Ascending aorta (tissue), 2 donors: ENCODE measurements at regions not wholly inside any gene's neighbourhood (a gene's known extent, or its start where the extent isn't known, plus 50 kb on each side); places are given as distances from the start of the nearest gene placed in this dataset.
A peak's percentile ranks its signal among the peaks of the same experiment; 100 is the strongest.

Experiments used
- DNase-seq, 2 donors: peaks; one replicate each; pipeline ENCODE4 v3.0.0-alpha.2; 2019; ENCODE audit warnings: low spot score in 2 of 2
- H3K27ac ChIP-seq, 2 donors: fragments of 200-600 bp; sonication (generic); one replicate each; pipeline ENCODE4 v1.5.1; 2016 to 2017; ENCODE audit warnings: mild to moderate bottlenecking in 1 of 2
- H3K27me3 ChIP-seq: fragments of 200-600 bp; sonication (generic); one replicate; pipeline ENCODE4 v1.5.1; 2017
- H3K36me3 ChIP-seq, 2 donors: fragments of 200-600 bp; sonication (generic); one replicate each; pipeline ENCODE4 v1.5.1; 2016
- H3K4me1 ChIP-seq, 2 donors: fragments of 200-600 bp; sonication (generic); one replicate each; pipeline ENCODE4 v1.5.1; 2016 to 2017; ENCODE audit warnings: mild to moderate bottlenecking in 1 of 2
- H3K4me3 ChIP-seq, 2 donors: fragments of 200-600 bp; sonication (generic); one replicate each; pipeline ENCODE4 v1.5.1; 2016 to 2017; ENCODE audit warnings: mild to moderate bottlenecking in 1 of 2
- H3K9me3 ChIP-seq, 2 donors: fragments of 200-600 bp; sonication (generic); one replicate each; pipeline ENCODE4 v1.5.1; 2016
- intact Hi-C: fragments of 100-400 bp; cut with DNase I; formaldehyde crosslinking; loops from one replicate; pipeline ENCODE4 v1.15.1; 2023
- TF ChIP-seq, protein P1 (sequence below), 3 experiments: fragments of 200-600 bp in 2 of 3; fragments of 450-650 bp in 1 of 3; sonication (generic) in 2 of 3; IDR thresholded peaks; one replicate each; pipeline ENCODE4 v1.5.1; 2016 to 2019; ENCODE audit warnings: antibody characterized with exemption in 3 of 3, mild to moderate bottlenecking in 1 of 3, moderate library complexity in 1 of 3

DNA sequence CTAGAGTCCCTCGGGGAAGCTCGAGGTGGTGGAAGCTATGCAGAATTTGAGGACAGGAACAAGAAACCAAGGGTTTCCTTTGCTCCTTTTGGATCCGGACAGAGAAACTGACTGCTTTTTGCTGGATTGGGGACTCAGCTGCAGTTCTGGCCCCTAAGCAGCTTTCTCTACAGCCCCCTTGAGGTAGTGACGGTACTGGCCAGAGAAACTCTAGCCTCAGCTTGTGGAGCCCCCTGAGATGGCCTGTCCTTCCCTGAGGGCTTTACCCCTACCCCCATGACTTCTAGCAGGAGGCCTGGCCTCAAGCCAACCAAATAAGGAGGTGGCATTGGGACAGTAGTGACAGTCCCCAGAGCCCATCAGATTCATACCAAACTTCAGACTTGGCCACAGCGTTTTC lies 118.1 kb downstream of the IRX5 start:
- no peaks in the 10 kb centered on the region for H3K4me1 ChIP-seq
- no peak overlapping the region for H3K27ac ChIP-seq
- no peaks in the 10 kb centered on the region for H3K9me3 ChIP-seq
- peak in 1 of 2 donors; percentile 30 for DNase-seq
- TF ChIP-seq, protein P1, sequence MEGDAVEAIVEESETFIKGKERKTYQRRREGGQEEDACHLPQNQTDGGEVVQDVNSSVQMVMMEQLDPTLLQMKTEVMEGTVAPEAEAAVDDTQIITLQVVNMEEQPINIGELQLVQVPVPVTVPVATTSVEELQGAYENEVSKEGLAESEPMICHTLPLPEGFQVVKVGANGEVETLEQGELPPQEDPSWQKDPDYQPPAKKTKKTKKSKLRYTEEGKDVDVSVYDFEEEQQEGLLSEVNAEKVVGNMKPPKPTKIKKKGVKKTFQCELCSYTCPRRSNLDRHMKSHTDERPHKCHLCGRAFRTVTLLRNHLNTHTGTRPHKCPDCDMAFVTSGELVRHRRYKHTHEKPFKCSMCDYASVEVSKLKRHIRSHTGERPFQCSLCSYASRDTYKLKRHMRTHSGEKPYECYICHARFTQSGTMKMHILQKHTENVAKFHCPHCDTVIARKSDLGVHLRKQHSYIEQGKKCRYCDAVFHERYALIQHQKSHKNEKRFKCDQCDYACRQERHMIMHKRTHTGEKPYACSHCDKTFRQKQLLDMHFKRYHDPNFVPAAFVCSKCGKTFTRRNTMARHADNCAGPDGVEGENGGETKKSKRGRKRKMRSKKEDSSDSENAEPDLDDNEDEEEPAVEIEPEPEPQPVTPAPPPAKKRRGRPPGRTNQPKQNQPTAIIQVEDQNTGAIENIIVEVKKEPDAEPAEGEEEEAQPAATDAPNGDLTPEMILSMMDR (IDR thresholded peaks at IDR 0.05): no peak
- no peaks in the 10 kb centered on the region for H3K36me3 ChIP-seq
- intact Hi-C loops: no loop called here
- no peak overlapping the region for H3K4me3 ChIP-seq
- H3K27me3 ChIP-seq: no peaks in the 10 kb centered on the region

DNA sequence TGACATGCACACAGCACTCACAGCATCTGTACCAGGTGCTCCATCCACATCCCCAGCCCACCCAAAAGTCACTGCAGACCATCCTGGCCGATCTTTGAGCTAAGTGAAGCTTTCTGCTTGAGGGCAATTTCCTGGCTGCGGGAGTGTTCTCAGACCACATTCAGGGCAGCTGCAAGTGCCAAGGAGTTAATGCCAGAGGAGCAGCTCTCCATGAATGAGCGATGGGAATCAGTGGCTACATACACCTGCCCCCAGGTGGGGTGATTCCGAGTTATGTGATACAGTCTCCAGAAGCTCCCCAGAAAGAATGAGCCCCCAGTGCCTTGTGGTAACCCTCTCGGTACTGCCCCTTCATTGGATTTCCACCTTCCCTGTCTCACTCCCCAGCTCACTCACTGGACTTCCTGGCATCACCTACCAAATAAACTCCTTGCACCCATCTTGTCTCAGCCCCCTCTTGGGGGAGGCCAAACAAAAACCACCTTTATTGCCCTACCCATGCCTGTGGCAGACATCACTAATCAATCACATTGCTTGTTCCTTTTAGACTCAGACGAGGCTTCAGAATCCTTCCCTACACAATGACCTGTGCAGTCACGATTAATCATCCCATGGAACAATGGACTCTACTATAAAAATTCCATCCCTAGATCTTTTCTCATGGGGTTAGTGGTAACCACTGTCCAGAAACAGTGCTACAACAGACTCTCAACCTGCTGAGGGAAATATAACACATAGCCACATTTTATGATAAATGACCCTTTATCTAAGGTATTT lies 121.1 kb downstream of the IRX5 start:
- Histone ChIP-seq H3K27me3 (no peaks in the 10 kb centered on the region), H3K4me3 (no peak overlapping the region), H3K36me3 (no peaks in the 10 kb centered on the region), H3K4me1 (no peaks in the 10 kb centered on the region), H3K27ac (no peak overlapping the region), H3K9me3 (no peaks in the 10 kb centered on the region)
- intact Hi-C loops: no loop called here
- DNase-seq: peak in 1 of 2 donors; percentile 28
- TF ChIP-seq, protein P1 (IDR thresholded peaks at IDR 0.05): no peak

DNA sequence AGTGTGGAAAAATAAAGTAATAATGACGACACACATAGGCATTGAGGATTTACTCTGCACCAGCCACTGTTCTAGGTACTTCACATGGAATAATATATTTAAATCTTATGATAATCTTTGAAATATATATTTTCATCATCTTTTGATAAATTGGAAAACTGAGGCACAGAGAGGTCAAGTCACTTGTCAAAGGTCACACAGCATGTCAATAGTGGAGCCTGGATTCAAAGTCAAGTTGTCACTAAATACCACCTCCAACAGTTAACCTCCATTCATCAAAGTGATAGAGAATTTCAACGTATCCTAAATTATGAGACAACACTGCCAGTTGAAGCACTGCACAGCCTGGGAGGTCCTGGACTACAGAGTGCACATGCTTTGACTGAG lies 121.7 kb downstream of the IRX5 start:
- no peak overlapping the region for H3K4me3 ChIP-seq
- intact Hi-C loops: no loop called here
- no peaks in the 10 kb centered on the region for H3K27me3 ChIP-seq
- TF ChIP-seq, protein P1 (IDR thresholded peaks at IDR 0.05): no peak
- H3K4me1 ChIP-seq: no peaks in the 10 kb centered on the region
- H3K9me3 ChIP-seq: no peaks in the 10 kb centered on the region
- DNase-seq: no peak
- no peaks in the 10 kb centered on the region for H3K36me3 ChIP-seq
- no peak overlapping the region for H3K27ac ChIP-seq

DNA sequence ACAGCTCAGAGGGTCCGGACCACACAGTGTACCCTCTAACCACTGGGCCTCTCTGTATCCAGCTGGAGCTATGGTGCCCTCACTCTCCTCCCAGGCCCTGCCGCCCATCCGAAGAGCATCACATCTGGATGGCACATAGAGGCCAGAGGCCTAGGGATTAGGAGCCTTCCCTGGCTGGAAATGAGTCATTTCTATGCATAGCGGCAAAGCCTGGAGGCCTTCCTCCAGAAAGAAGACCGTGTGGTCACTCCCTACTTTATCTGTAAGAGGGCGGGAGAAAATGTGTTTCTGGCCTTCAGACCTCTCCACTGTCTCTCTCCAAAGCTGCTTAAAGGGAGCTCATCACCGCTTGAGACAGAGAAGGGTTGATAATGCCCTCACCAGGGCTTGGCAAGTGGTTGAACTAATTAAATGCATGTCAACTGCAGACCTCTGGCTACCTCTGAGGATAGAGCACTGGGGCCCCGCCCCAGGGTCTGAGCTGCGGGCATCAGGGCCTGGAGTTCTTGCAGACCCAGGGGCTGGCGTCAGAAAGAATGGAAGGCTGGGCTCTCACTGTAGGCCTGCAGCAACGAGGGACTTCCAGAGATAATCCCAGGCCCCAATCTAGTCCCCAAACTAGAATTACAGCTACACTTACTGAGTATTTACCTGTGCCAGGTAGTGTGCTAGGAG lies 122.2 kb downstream of the IRX5 start:
- no peaks in the 10 kb centered on the region for H3K9me3 ChIP-seq
- H3K27me3 ChIP-seq: no peaks in the 10 kb centered on the region
- H3K4me1 ChIP-seq: no peaks in the 10 kb centered on the region
- H3K4me3 ChIP-seq: no peak overlapping the region
- no peaks in the 10 kb centered on the region for H3K36me3 ChIP-seq
- peak in 1 of 2 donors; percentile 28 for DNase-seq
- H3K27ac ChIP-seq: no peak overlapping the region
- TF ChIP-seq, protein P1 (IDR thresholded peaks at IDR 0.05): no peak
- intact Hi-C loops: no loop called here

DNA sequence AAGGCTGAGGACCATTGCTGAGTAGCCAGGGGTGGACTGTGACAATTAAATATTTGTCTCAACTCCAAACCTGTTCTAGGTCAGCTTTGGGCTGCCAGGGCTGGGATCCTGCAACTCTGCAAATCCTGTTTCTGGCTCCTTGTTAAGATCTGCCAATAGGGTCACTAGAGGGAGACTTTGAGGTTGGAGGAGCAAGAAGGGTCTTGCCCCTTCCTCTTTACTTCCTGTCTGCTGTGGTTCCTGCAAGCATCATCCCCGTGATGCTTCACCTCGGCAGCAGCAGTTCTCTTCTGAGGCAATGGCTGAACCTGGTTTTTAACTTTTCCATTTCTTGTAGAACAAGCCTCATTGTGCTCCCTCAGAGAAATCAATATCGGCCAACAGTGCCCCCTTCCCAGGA lies 124.6 kb downstream of the IRX5 start:
- TF ChIP-seq, protein P1 (IDR thresholded peaks at IDR 0.05): no peak
- no peak for DNase-seq
- Histone ChIP-seq H3K4me3 (no peak overlapping the region), H3K36me3 (no peaks in the 10 kb centered on the region), H3K4me1 (no peaks in the 10 kb centered on the region), H3K27ac (no peak overlapping the region), H3K9me3 (no peaks in the 10 kb centered on the region), H3K27me3 (no peaks in the 10 kb centered on the region)
- intact Hi-C loops: no loop called here
